ENCODE measurements at regions not wholly inside any gene's neighbourhood (a gene's known extent, or its start where the extent isn't known, plus 50 kb on each side); places are given as distances from the start of the nearest gene placed in this dataset.

DNA sequence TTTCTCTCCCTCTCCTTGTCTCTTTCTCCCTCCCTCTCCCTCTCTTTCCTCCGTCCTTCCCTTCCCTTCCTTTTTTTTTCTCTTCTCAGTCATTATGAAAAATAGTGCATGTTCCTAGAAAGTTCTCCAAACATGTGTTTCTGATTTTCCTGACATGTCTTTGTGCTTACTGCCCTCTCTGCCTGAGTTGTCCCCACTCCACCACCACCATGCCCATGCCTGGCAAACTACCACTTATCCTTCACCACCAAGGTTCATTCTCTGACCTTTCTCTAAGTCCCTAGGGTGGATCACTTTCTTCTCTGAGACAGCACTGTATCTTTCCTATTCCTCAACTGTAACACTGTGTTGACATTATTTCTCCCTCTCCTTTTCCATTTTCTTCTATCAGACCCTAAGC is 98.2 kb downstream of the LACC1 start:
- no peak for TF ChIP-seq CTCF (conservative IDR thresholded peaks at IDR 0.05; ENCODE audit: low read length)
- no peak for TF ChIP-seq EZH2phosphoT487 (IDR thresholded peaks at IDR 0.05; ENCODE audit: borderline replicate concordance)
